Ovary (tissue), 7 donors: ENCODE measurements at regions not wholly inside any gene's neighbourhood (a gene's known extent, or its start where the extent isn't known, plus 50 kb on each side); places are given as distances from the start of the nearest gene placed in this dataset.

Source experiments
- DNase-seq, 5 donors: peaks; one replicate each; pipeline ENCODE4 v3.0.0-alpha.2; 2019 to 2020
- H3K27ac ChIP-seq, 2 donors: fragments of 200-600 bp; one replicate each; pipeline versions ENCODE4 v1.5.1 to v1.8.0; 2019 to 2022
- H3K27me3 ChIP-seq: fragments of 200-600 bp; one replicate; pipeline ENCODE4 v1.8.0; 2022
- H3K36me3 ChIP-seq: fragments of 200-600 bp; sonication (generic); one replicate; pipeline ENCODE4 v1.5.1; 2019
- H3K4me1 ChIP-seq: one replicate; pipeline ENCODE4 v1.8.1; 2013; ENCODE audit warnings: mild to moderate bottlenecking, moderate library complexity; ENCODE audit not compliant: insufficient read depth
- H3K4me3 ChIP-seq: fragments of 200-600 bp; sonication (generic); one replicate; pipeline ENCODE4 v1.5.1; 2017
- H3K9me3 ChIP-seq, 2 donors: fragments of 200-600 bp in 1 of 2; sonication (generic) in 1 of 2; one replicate each; pipeline versions ENCODE4 v1.5.1 to v1.8.1; 2013 to 2019; ENCODE audit warnings: mild to moderate bottlenecking in 1 of 2, moderate library complexity in 1 of 2
- EP300 ChIP-seq: sonication (generic); formaldehyde crosslinking; IDR thresholded peaks from one replicate; pipeline ENCODE4 v1.6.1; 2017; ENCODE audit warnings: antibody characterized with exemption
- POLR2A ChIP-seq: fragments of 450-650 bp; IDR thresholded peaks from one replicate; pipeline ENCODE4 v1.6.1; 2017; ENCODE audit warnings: antibody characterized with exemption, mild to moderate bottlenecking, moderate library complexity
- WGBS, 3 donors: extraction: QIAGEN DNeasy Blood & Tissue Kit in 1 of 3; methylation state at CpG; one replicate each; pipeline versions ENCODE4 v1.1.5 to v1.1.7; 2013 to 2017; 5-methylcytosine and 5-hydroxymethylcytosine counted together
- intact Hi-C, 4 donors: fragments of 100-400 bp; cut with DNase I; formaldehyde crosslinking; loops; one replicate each; pipeline versions ENCODE4 v1.11.0 to v1.15.1; 2022 to 2023
- TF ChIP-seq, protein P1 (sequence below), 3 donors: fragments of 450-650 bp in 2 of 3; fragments of 200-600 bp in 1 of 3; IDR thresholded peaks; one replicate each; pipeline versions ENCODE4 v1.5.1 to v1.8.0; 2016 to 2022; ENCODE audit warnings: antibody characterized with exemption in 3 of 3, mild to moderate bottlenecking in 1 of 3
- donor health status: DM: no; HTN: no; CAD: no; lungs with moderate emphysema.
- donor health status: DM: no; HTN: no; CAD: no.
- donor health status: Bipolar disorder and iron deficiency.
- donor health status: DM: no; HTN: no; CAD: no.
- donor health status: DM: yes; HTN: yes; CAD: no.

GRCh38 chr9:17863213-17863883 lies 284.5 kb downstream of the SH3GL2 start:
- no peaks in the 10 kb centered on the region for H3K4me1 ChIP-seq
- H3K36me3 ChIP-seq, result no peaks in the 10 kb centered on the region
- H3K27me3 ChIP-seq, result no peaks in the 10 kb centered on the region
- intact Hi-C loops, result no loop called here
- TF ChIP-seq, protein P1, sequence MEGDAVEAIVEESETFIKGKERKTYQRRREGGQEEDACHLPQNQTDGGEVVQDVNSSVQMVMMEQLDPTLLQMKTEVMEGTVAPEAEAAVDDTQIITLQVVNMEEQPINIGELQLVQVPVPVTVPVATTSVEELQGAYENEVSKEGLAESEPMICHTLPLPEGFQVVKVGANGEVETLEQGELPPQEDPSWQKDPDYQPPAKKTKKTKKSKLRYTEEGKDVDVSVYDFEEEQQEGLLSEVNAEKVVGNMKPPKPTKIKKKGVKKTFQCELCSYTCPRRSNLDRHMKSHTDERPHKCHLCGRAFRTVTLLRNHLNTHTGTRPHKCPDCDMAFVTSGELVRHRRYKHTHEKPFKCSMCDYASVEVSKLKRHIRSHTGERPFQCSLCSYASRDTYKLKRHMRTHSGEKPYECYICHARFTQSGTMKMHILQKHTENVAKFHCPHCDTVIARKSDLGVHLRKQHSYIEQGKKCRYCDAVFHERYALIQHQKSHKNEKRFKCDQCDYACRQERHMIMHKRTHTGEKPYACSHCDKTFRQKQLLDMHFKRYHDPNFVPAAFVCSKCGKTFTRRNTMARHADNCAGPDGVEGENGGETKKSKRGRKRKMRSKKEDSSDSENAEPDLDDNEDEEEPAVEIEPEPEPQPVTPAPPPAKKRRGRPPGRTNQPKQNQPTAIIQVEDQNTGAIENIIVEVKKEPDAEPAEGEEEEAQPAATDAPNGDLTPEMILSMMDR (IDR thresholded peaks at IDR 0.05), result no peak
- no peak for TF ChIP-seq POLR2A
- no peak for TF ChIP-seq EP300
- no peak overlapping the region for H3K4me3 ChIP-seq
- no peaks in the 10 kb centered on the region for H3K9me3 ChIP-seq
- no peak overlapping the region for H3K27ac ChIP-seq
- 87 to 94% (median 87%) methylated on average over 4 of the region's 4 CpGs for WGBS, 3 donors
- no peak for DNase-seq

GRCh38 chr9:17863924-17864323 lies 285.1 kb downstream of the SH3GL2 start:
- H3K4me1 ChIP-seq, result no peaks in the 10 kb centered on the region
- no peaks in the 10 kb centered on the region for H3K27me3 ChIP-seq
- no peak overlapping the region for H3K4me3 ChIP-seq
- H3K9me3 ChIP-seq, result no peaks in the 10 kb centered on the region
- TF ChIP-seq POLR2A, result no peak
- TF ChIP-seq, protein P1 (IDR thresholded peaks at IDR 0.05), result no peak
- no peak for DNase-seq
- intact Hi-C loops, result no loop called here
- no peak overlapping the region for H3K27ac ChIP-seq
- no peaks in the 10 kb centered on the region for H3K36me3 ChIP-seq

DNA sequence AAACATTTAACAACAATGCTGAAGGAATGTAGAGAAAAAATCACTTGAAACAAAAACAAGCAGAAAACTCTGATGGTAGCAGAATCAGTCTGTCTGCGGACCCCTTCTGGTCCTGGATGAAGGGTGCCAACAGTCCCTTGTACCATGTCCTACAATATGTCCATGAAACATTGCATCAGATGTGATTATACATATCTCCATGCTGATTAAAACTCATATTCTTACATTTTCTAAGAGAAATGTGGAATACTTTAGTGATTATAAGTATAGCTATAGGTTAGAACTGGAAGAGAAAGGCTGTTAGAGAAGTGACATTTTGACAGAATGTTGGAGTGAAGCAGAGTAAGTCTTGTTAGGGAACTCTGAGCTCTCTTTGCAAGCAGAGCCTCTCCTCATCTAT lies 286.1 kb downstream of the SH3GL2 start:
- DNase-seq, result no peak

GRCh38 chr9:17865881-17866280 lies 287.0 kb downstream of the SH3GL2 start:
- no peak for DNase-seq
- no peaks in the 10 kb centered on the region for H3K27me3 ChIP-seq
- WGBS, 3 donors, result 23 to 38% (median 25%) methylated on average over 1 of the region's 1 CpG
- no peaks in the 10 kb centered on the region for H3K4me1 ChIP-seq
- H3K27ac ChIP-seq, result no peak overlapping the region
- intact Hi-C loops, result no loop called here
- H3K4me3 ChIP-seq, result no peak overlapping the region
- TF ChIP-seq, protein P1 (IDR thresholded peaks at IDR 0.05), result no peak
- TF ChIP-seq EP300 (no peak), POLR2A (no peak)
- no peaks in the 10 kb centered on the region for H3K36me3 ChIP-seq
- H3K9me3 ChIP-seq, result no peaks in the 10 kb centered on the region

More for the DNA sequence above, 286.1 kb downstream of the SH3GL2 start:
- intact Hi-C loops, result no loop called here
- H3K27me3 ChIP-seq, result no peaks in the 10 kb centered on the region
- H3K9me3 ChIP-seq, result no peaks in the 10 kb centered on the region
- H3K36me3 ChIP-seq, result no peaks in the 10 kb centered on the region
- no peak overlapping the region for H3K4me3 ChIP-seq
- TF ChIP-seq, protein P1 (IDR thresholded peaks at IDR 0.05), result no peak
- TF ChIP-seq POLR2A (no peak), EP300 (no peak)
- H3K27ac ChIP-seq, result no peak overlapping the region
- 92 to 97% (median 94%) methylated on average over 1 of the region's 1 CpG for whole genome bisulfite sequencing, 3 donors
- H3K4me1 ChIP-seq, result no peaks in the 10 kb centered on the region
